22Rv1 (cell line): ENCODE measurements at regions not wholly inside any gene's neighbourhood (a gene's known extent, or its start where the extent isn't known, plus 50 kb on each side); places are given as distances from the start of the nearest gene placed in this dataset.

ENCODE experiments used
- CTCF ChIP-seq: fragments of 450-650 bp; IDR thresholded peaks from 2 replicates; pipeline ENCODE4 v1.5.1; 2017; ENCODE audit warnings: mild to moderate bottlenecking
- ZFX ChIP-seq: fragments of 450-650 bp; IDR thresholded peaks from 2 replicates; pipeline ENCODE4 v1.6.1; 2017; ENCODE audit warnings: antibody characterized with exemption, borderline replicate concordance

GRCh38 chr5:178801021-178801420, 58.7 kb upstream of the ZNF354B start:
- TF ChIP-seq CTCF (no peak), ZFX (no peak)
